Anterior cingulate cortex (tissue), 58 donors: ENCODE measurements at regions not wholly inside any gene's neighbourhood (a gene's known extent, or its start where the extent isn't known, plus 50 kb on each side); places are given as distances from the start of the nearest gene placed in this dataset.

Source experiments
- DNase-seq, 58 donors: peaks; one replicate each; lab custom pipeline; 2025; lab: John Stamatoyannopoulos, UW

GRCh38 chr18:41561961-41562360 lies 393.1 kb upstream of the PIK3C3 start:
- no peak for DNase-seq

GRCh38 chr18:41558715-41559114 lies 396.3 kb upstream of the PIK3C3 start:
- DNase-seq = no peak

GRCh38 chr18:41553716-41554115 lies 401.3 kb upstream of the PIK3C3 start:
- no peak for DNase-seq

- DNase-seq = no peak
Measured at GRCh38 chr18:41548521-41549260, 406.3 kb upstream of the PIK3C3 start.

- no peak for DNase-seq
Measured at GRCh38 chr18:41545091-41545888, 409.7 kb upstream of the PIK3C3 start.

GRCh38 chr18:41543815-41544214 lies 411.2 kb upstream of the PIK3C3 start:
- no peak for DNase-seq

GRCh38 chr18:41540237-41540871 lies 414.7 kb upstream of the PIK3C3 start:
- no peak for DNase-seq

GRCh38 chr18:41538751-41539150 lies 416.3 kb upstream of the PIK3C3 start:
- no peak for DNase-seq

- no peak for DNase-seq
Measured at GRCh38 chr18:41537666-41538065, 417.4 kb upstream of the PIK3C3 start.

- no peak for DNase-seq
Measured at GRCh38 chr18:41532344-41533086, 422.5 kb upstream of the PIK3C3 start.

- DNase-seq = no peak
Measured at GRCh38 chr18:41530970-41531369, 424.1 kb upstream of the PIK3C3 start.

- DNase-seq = no peak
Measured at GRCh38 chr18:41529093-41529492, 425.9 kb upstream of the PIK3C3 start.

- no peak for DNase-seq
Measured at GRCh38 chr18:41526054-41526453, 429.0 kb upstream of the PIK3C3 start.

- no peak for DNase-seq
Measured at GRCh38 chr18:41524674-41525470, 430.2 kb upstream of the PIK3C3 start.

- DNase-seq = no peak
Measured at GRCh38 chr18:41517142-41517541, 437.9 kb upstream of the PIK3C3 start.

- no peak for DNase-seq
Measured at GRCh38 chr18:41513438-41513837, 441.6 kb upstream of the PIK3C3 start.

- DNase-seq = no peak
Measured at GRCh38 chr18:41504316-41504715, 450.7 kb upstream of the PIK3C3 start.

GRCh38 chr18:41501848-41502247 lies 453.2 kb upstream of the PIK3C3 start:
- no peak for DNase-seq

- DNase-seq = no peak
Measured at GRCh38 chr18:41499345-41499744, 455.7 kb upstream of the PIK3C3 start.

- no peak for DNase-seq
Measured at GRCh38 chr18:41490861-41491260, 464.2 kb upstream of the PIK3C3 start.
